ENCODE measurements at regions not wholly inside any gene's neighbourhood (a gene's known extent, or its start where the extent isn't known, plus 50 kb on each side); places are given as distances from the start of the nearest gene placed in this dataset.

- H3K36me3 Mint-ChIP-seq (ENCODE audit: low read depth) = no peaks in the 10 kb centered on the region
- H3K9me3 Mint-ChIP-seq = no peaks in the 10 kb centered on the region
- H3K9me3 ChIP-seq (ENCODE audit: control insufficient read depth, low read length) = no peaks in the 10 kb centered on the region
- H3K4me3 ChIP-seq (ENCODE audit: low read length) = no peak overlapping the region
- no peaks in the 10 kb centered on the region for H3K36me3 ChIP-seq (ENCODE audit: control insufficient read depth, insufficient read depth, low read length)
- no peak for TF ChIP-seq CTCF (conservative IDR thresholded peaks at IDR 0.05)
- 72 to 82% methylated on average over 4 of the region's 4 CpGs for WGBS, 2 experiments (ENCODE audit: insufficient coverage in 1 of 2, insufficient read length in 1 of 2)
- no peak overlapping the region for H3K4me3 Mint-ChIP-seq
- H3K4me1 ChIP-seq (ENCODE audit: control insufficient read depth, insufficient read depth, low read length) = peaks cover 5% of the 10 kb centered on the region
- H3K27ac Mint-ChIP-seq = no peak overlapping the region
- H3K27ac ChIP-seq (ENCODE audit: low read depth, low read length) = no peak overlapping the region
- peaks cover 10% of the 10 kb centered on the region for H3K4me1 Mint-ChIP-seq
- H3K9ac ChIP-seq (ENCODE audit: extremely low read depth, low read length, poor library complexity, severe bottlenecking) = no peak overlapping the region
- peaks cover 1% of the 10 kb centered on the region for H3K27me3 Mint-ChIP-seq (ENCODE audit: insufficient read depth)
- H3K27me3 ChIP-seq (ENCODE audit: control insufficient read depth, insufficient read depth, low read length, poor library complexity, severe bottlenecking) = peaks cover 39% of the 10 kb centered on the region
- DNase-seq = no peak
These were observed 792.8 kb upstream of the PIK3C3 start for GRCh38 chr18:41162191-41162590.

- H3K27me3 Mint-ChIP-seq (ENCODE audit: insufficient read depth) = peaks cover 1% of the 10 kb centered on the region
- no peak for TF ChIP-seq CTCF (conservative IDR thresholded peaks at IDR 0.05)
- DNase-seq = no peak
- H3K4me3 ChIP-seq (ENCODE audit: low read length) = no peak overlapping the region
- H3K27ac Mint-ChIP-seq = no peak overlapping the region
- H3K4me1 Mint-ChIP-seq = no peaks in the 10 kb centered on the region
- no peak overlapping the region for H3K4me3 Mint-ChIP-seq
- no peak overlapping the region for H3K27ac ChIP-seq (ENCODE audit: low read depth, low read length)
- H3K27me3 ChIP-seq (ENCODE audit: control insufficient read depth, insufficient read depth, low read length, poor library complexity, severe bottlenecking) = peaks cover 5% of the 10 kb centered on the region
- no peak overlapping the region for H3K9ac ChIP-seq (ENCODE audit: extremely low read depth, low read length, poor library complexity, severe bottlenecking)
- H3K36me3 ChIP-seq (ENCODE audit: control insufficient read depth, insufficient read depth, low read length) = no peaks in the 10 kb centered on the region
- no peaks in the 10 kb centered on the region for H3K4me1 ChIP-seq (ENCODE audit: control insufficient read depth, insufficient read depth, low read length)
- H3K9me3 Mint-ChIP-seq = no peaks in the 10 kb centered on the region
- 97 to 100% methylated on average over 1 to 4 of the region's 4 CpGs for WGBS, 2 experiments (ENCODE audit: insufficient coverage in 1 of 2, insufficient read length in 1 of 2)
- H3K36me3 Mint-ChIP-seq (ENCODE audit: low read depth) = no peaks in the 10 kb centered on the region
- H3K9me3 ChIP-seq (ENCODE audit: control insufficient read depth, low read length) = no peaks in the 10 kb centered on the region
These were observed 798.9 kb upstream of the PIK3C3 start for GRCh38 chr18:41155910-41156851.

GRCh38 chr18:41155025-41155424, 800.0 kb upstream of the PIK3C3 start:
- Histone ChIP-seq H3K27me3 (ENCODE audit: control insufficient read depth, insufficient read depth, low read length, poor library complexity, severe bottlenecking) (no peaks in the 10 kb centered on the region), H3K36me3 (ENCODE audit: control insufficient read depth, insufficient read depth, low read length) (no peaks in the 10 kb centered on the region), H3K4me3 (ENCODE audit: low read length) (no peak overlapping the region), H3K9me3 (ENCODE audit: control insufficient read depth, low read length) (no peaks in the 10 kb centered on the region), H3K9ac (ENCODE audit: extremely low read depth, low read length, poor library complexity, severe bottlenecking) (no peak overlapping the region), H3K4me1 (ENCODE audit: control insufficient read depth, insufficient read depth, low read length) (no peaks in the 10 kb centered on the region), H3K27ac (ENCODE audit: low read depth, low read length) (no peak overlapping the region)
- H3K4me1 Mint-ChIP-seq = no peaks in the 10 kb centered on the region
- H3K9me3 Mint-ChIP-seq = no peaks in the 10 kb centered on the region
- no peak overlapping the region for H3K27ac Mint-ChIP-seq
- TF ChIP-seq CTCF (conservative IDR thresholded peaks at IDR 0.05) = no peak
- no peak for DNase-seq
- H3K4me3 Mint-ChIP-seq = no peak overlapping the region
- no peaks in the 10 kb centered on the region for H3K27me3 Mint-ChIP-seq (ENCODE audit: insufficient read depth)
- H3K36me3 Mint-ChIP-seq (ENCODE audit: low read depth) = no peaks in the 10 kb centered on the region
- WGBS, 2 experiments (ENCODE audit: insufficient coverage in 1 of 2, insufficient read length in 1 of 2) = 93% methylated on average over 1 of the region's 1 CpG; no CpG with 5 or more reads in 1 of the 2 experiments

Measured in endodermal cell (in vitro differentiated cells).